B cell (primary cell): ENCODE measurements at regions not wholly inside any gene's neighbourhood (a gene's known extent, or its start where the extent isn't known, plus 50 kb on each side); places are given as distances from the start of the nearest gene placed in this dataset.

ENCODE experiments used
- ATAC-seq: fragments of 200-7000 bp; cut with Tn5 transposase; one replicate; pipeline ENCODE4 v1.10.0; 2021; ENCODE audit warnings: low read depth, mild to moderate bottlenecking, moderate number of reproducible peaks, moderate library complexity
- CTCF ChIA-PET: fragments of 350-600 bp; sonication (Branson Sonifier 250); formaldehyde crosslinking; loops from one replicate; lab custom pipeline; 2021; ENCODE audit warnings: antibody characterized with exemption, inconsistent platforms; lab: Charles Lee
- POLR2A ChIA-PET: fragments of 350-600 bp; sonication (Branson Sonifier 250); formaldehyde crosslinking; loops from one replicate; lab custom pipeline; 2021; ENCODE audit warnings: antibody characterized with exemption; lab: Charles Lee
- DNase-seq: peaks from one replicate; pipeline ENCODE4 v3.0.0; 2013
- H2AFZ ChIP-seq: 2 replicates; pipeline ENCODE4 v1.6.1; 2012; ENCODE audit warnings: mild to moderate bottlenecking, low read depth, low read length; ENCODE audit not compliant: insufficient read depth, poor library complexity, severe bottlenecking
- H3K27ac ChIP-seq, 2 donors: 1 replicate in 1 of 2; 2 replicates in 1 of 2; pipeline ENCODE4 v1.5.1; 2012 to 2013; ENCODE audit warnings: low read length in 2 of 2, mild to moderate bottlenecking in 2 of 2, moderate library complexity in 1 of 2
- H3K27me3 ChIP-seq, 4 experiments: fragments of 200-600 bp in 1 of 4; sonication (generic) in 1 of 4; replicated peaks in 1 of 4; 1 replicate in 2 of 4; 2 replicates in 2 of 4; pipeline versions ENCODE4 v1.6.1 to v1.7.0; 2013 to 2016; ENCODE audit warnings: low read length in 3 of 4, mild to moderate bottlenecking in 2 of 4, mixed read lengths in 1 of 4, moderate library complexity in 1 of 4; ENCODE audit not compliant: insufficient read depth in 4 of 4, control insufficient read depth in 3 of 4; ENCODE audit errors: control extremely low read depth in 1 of 4
- H3K36me3 ChIP-seq, 2 experiments: replicated peaks in 1 of 2; 1 replicate in 1 of 2; 2 replicates in 1 of 2; pipeline versions ENCODE4 v1.6.1 to v1.7.1; 2013; ENCODE audit warnings: low read length in 1 of 2; ENCODE audit not compliant: insufficient read depth in 2 of 2, control insufficient read depth in 1 of 2; ENCODE audit errors: control extremely low read depth in 1 of 2, extremely low read depth in 1 of 2
- H3K4me1 ChIP-seq, 2 donors: fragments of 200-600 bp in 1 of 2; sonication (generic) in 1 of 2; 1 replicate in 1 of 2; 2 replicates in 1 of 2; pipeline versions ENCODE4 v1.5.1 to v1.6.1; 2013 to 2017; ENCODE audit warnings: low read length in 2 of 2; ENCODE audit not compliant: control insufficient read depth in 2 of 2, insufficient read depth in 2 of 2
- H3K4me2 ChIP-seq: replicated peaks from 2 replicates; pipeline ENCODE3; 2012; ENCODE audit warnings: mild to moderate bottlenecking, low read depth, low read length; ENCODE audit not compliant: poor library complexity, severe bottlenecking
- H3K4me3 ChIP-seq, 5 experiments: fragments of 200-600 bp in 1 of 5; sonication (generic) in 1 of 5; 1 replicate in 3 of 5; 2 replicates in 2 of 5; pipeline versions ENCODE4 v1.5.1 to v1.7.0; 2011 to 2016; ENCODE audit warnings: low read length in 4 of 5, mild to moderate bottlenecking in 4 of 5, low read depth in 2 of 5, control low read depth in 1 of 5, moderate library complexity in 1 of 5; ENCODE audit not compliant: insufficient read depth in 1 of 5; ENCODE audit errors: control extremely low read depth in 1 of 5, extremely low read depth in 1 of 5
- H3K79me2 ChIP-seq: fragments of 200-600 bp; sonication (generic); one replicate; pipeline ENCODE4 v1.6.0; 2016; ENCODE audit warnings: low read length; ENCODE audit not compliant: control insufficient read depth, insufficient read depth
- H3K9ac ChIP-seq: fragments of 200-600 bp; sonication (generic); 2 replicates; pipeline ENCODE4 v1.6.1; 2017; ENCODE audit warnings: mild to moderate bottlenecking, low read length, moderate library complexity
- H3K9me3 ChIP-seq, 3 donors: one replicate each; pipeline versions ENCODE4 v1.6.1 to v1.7.1; 2013; ENCODE audit warnings: low read length in 2 of 3; ENCODE audit not compliant: control insufficient read depth in 2 of 3, insufficient read depth in 1 of 3; ENCODE audit errors: control extremely low read depth in 1 of 3
- H4K20me1 ChIP-seq: 2 replicates; pipeline ENCODE4 v1.6.0; 2012; ENCODE audit warnings: mild to moderate bottlenecking, low read length; ENCODE audit not compliant: insufficient read depth, control insufficient read depth, poor library complexity, severe bottlenecking
- H3K27ac Mint-ChIP-seq: one replicate; pipeline ENCODE4 v1.8.0; 2021; ENCODE audit warnings: mixed read lengths
- H3K27me3 Mint-ChIP-seq: one replicate; pipeline ENCODE4 v1.8.0; 2021; ENCODE audit warnings: mixed read lengths
- H3K4me1 Mint-ChIP-seq: one replicate; pipeline ENCODE4 v1.8.0; 2021; ENCODE audit warnings: mixed read lengths
- H3K4me3 Mint-ChIP-seq: one replicate; pipeline ENCODE4 v1.8.0; 2021; ENCODE audit warnings: mixed read lengths
- H3K9me3 Mint-ChIP-seq: one replicate; pipeline ENCODE4 v1.8.0; 2022; ENCODE audit warnings: mixed read lengths; ENCODE audit not compliant: insufficient read depth
- EZH2 ChIP-seq: IDR thresholded peaks from 2 replicates; pipeline ENCODE4 v1.6.1; 2012; ENCODE audit warnings: borderline replicate concordance, low read depth, mild to moderate bottlenecking, moderate library complexity, low read length; ENCODE audit not compliant: insufficient read depth, poor library complexity, severe bottlenecking
- WGBS: methylation state at CpG from one replicate; pipeline ENCODE4 v1.1.5; 2013; ENCODE audit warnings: missing lambda C conversion rate; ENCODE audit not compliant: insufficient coverage; 5-methylcytosine and 5-hydroxymethylcytosine counted together
- intact Hi-C: fragments of 100-400 bp; cut with micrococcal nuclease; formaldehyde crosslinking; loops from one replicate; pipeline ENCODE4 v1.10.0; 2022
- TF ChIP-seq, protein P1 (sequence below): fragments of 200-600 bp; IDR thresholded peaks from one replicate; pipeline ENCODE4 v1.8.0; 2022; ENCODE audit warnings: antibody characterized with exemption, mild to moderate bottlenecking

DNA sequence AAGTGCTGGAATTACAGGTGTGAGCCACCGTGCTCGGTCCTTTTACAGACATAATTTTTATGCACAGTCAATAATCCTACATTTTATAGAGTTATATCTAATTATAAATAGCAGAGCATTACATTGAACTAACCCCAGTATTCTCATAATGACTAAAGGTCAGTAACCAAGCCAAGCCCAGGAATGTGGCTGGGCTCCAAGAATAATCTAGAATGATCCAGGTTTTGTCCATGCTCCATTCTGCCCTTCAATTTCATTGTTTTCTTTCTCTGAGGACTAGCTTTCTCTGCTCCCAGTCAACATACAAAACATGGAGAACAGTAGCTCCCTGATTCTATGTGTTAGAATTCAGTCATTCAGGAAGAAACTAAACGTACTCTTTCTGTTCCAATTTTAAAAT, 92.1 kb upstream of the KRR1 start:
- Mint-ChIP-seq H3K27me3 (peaks cover 22% of the 10 kb centered on the region), H3K9me3 (no peaks in the 10 kb centered on the region), H3K4me1 (no peaks in the 10 kb centered on the region), H3K27ac (no peak overlapping the region), H3K4me3 (no peak overlapping the region)
- WGBS = no CpG with 5 or more reads among the region's 3 CpGs
- ChIA-PET POLR2A (no interaction called here), CTCF (no interaction called here)
- no peaks in the 10 kb centered on the region for H3K36me3 ChIP-seq
- no peaks in the 10 kb centered on the region for H3K79me2 ChIP-seq
- H3K27ac ChIP-seq = no peak overlapping the region
- no peak overlapping the region for H2AFZ ChIP-seq
- no peak overlapping the region for H3K4me2 ChIP-seq
- no peak for ATAC-seq
- H3K9me3 ChIP-seq = no peaks in the 10 kb centered on the region
- DNase-seq = no peak
- no peaks in the 10 kb centered on the region for H3K4me1 ChIP-seq
- H3K9ac ChIP-seq = no peak overlapping the region
- no peak overlapping the region for H3K4me3 ChIP-seq
- no peaks in the 10 kb centered on the region for H3K27me3 ChIP-seq
- intact Hi-C loops = no loop called here
- H4K20me1 ChIP-seq = no peaks in the 10 kb centered on the region
- TF ChIP-seq, protein P1, sequence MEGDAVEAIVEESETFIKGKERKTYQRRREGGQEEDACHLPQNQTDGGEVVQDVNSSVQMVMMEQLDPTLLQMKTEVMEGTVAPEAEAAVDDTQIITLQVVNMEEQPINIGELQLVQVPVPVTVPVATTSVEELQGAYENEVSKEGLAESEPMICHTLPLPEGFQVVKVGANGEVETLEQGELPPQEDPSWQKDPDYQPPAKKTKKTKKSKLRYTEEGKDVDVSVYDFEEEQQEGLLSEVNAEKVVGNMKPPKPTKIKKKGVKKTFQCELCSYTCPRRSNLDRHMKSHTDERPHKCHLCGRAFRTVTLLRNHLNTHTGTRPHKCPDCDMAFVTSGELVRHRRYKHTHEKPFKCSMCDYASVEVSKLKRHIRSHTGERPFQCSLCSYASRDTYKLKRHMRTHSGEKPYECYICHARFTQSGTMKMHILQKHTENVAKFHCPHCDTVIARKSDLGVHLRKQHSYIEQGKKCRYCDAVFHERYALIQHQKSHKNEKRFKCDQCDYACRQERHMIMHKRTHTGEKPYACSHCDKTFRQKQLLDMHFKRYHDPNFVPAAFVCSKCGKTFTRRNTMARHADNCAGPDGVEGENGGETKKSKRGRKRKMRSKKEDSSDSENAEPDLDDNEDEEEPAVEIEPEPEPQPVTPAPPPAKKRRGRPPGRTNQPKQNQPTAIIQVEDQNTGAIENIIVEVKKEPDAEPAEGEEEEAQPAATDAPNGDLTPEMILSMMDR = no peak
- no peak for TF ChIP-seq EZH2

DNA sequence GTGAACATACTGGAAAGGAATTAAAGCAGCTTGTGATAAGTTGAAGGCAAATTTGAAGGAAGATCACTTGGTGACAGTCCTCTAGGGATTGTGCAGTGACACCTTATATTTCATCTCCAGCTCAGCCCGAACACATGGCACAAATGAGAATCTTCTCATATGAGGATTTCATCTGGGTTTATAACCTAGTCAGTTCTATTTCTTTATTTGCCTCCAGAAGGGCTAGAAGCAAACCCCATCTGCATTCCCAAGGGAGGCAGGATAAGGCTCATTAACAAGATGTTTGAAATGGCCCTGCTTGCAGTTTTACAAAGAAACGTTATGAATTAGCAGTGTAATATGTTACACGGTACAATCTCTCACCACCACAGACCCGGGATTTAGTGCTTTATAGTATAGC, 90.7 kb upstream of the KRR1 start:
- ATAC-seq = no peak

More for the DNA sequence above, 90.7 kb upstream of the KRR1 start:
- no peaks in the 10 kb centered on the region for H3K4me1 Mint-ChIP-seq
- no peaks in the 10 kb centered on the region for H3K9me3 Mint-ChIP-seq
- no peak for DNase-seq
- Histone ChIP-seq H3K9me3 (no peaks in the 10 kb centered on the region), H3K27ac (no peak overlapping the region), H3K9ac (no peak overlapping the region), H3K36me3 (no peaks in the 10 kb centered on the region), H2AFZ (no peak overlapping the region), H4K20me1 (no peaks in the 10 kb centered on the region), H3K79me2 (no peaks in the 10 kb centered on the region), H3K27me3 (no peaks in the 10 kb centered on the region), H3K4me3 (no peak overlapping the region), H3K4me1 (no peaks in the 10 kb centered on the region), H3K4me2 (no peak overlapping the region)
- CTCF ChIA-PET = no interaction called here
- WGBS = no CpG with 5 or more reads among the region's 4 CpGs
- peaks cover 23% of the 10 kb centered on the region for H3K27me3 Mint-ChIP-seq
- no peak overlapping the region for H3K27ac Mint-ChIP-seq
- TF ChIP-seq, protein P1 = no peak
- no peak for TF ChIP-seq EZH2
- POLR2A ChIA-PET = no interaction called here
- H3K4me3 Mint-ChIP-seq = no peak overlapping the region
- intact Hi-C loops = no loop called here
